ENCODE measurements at regions not wholly inside any gene's neighbourhood (a gene's known extent, or its start where the extent isn't known, plus 50 kb on each side); places are given as distances from the start of the nearest gene placed in this dataset.

- no peak for DNase-seq
These were observed 389.0 kb downstream of the RASEF start for GRCh38 chr9:82673919-82674318.

GRCh38 chr9:82675102-82675501 lies 387.8 kb downstream of the RASEF start:
- no peak for DNase-seq

GRCh38 chr9:82675605-82676004 lies 387.3 kb downstream of the RASEF start:
- DNase-seq: no peak

- DNase-seq: no peak
These were observed 385.9 kb downstream of the RASEF start for GRCh38 chr9:82677086-82677485.

GRCh38 chr9:82679472-82679871 lies 383.5 kb downstream of the RASEF start:
- DNase-seq: peak; percentile 9

DNA sequence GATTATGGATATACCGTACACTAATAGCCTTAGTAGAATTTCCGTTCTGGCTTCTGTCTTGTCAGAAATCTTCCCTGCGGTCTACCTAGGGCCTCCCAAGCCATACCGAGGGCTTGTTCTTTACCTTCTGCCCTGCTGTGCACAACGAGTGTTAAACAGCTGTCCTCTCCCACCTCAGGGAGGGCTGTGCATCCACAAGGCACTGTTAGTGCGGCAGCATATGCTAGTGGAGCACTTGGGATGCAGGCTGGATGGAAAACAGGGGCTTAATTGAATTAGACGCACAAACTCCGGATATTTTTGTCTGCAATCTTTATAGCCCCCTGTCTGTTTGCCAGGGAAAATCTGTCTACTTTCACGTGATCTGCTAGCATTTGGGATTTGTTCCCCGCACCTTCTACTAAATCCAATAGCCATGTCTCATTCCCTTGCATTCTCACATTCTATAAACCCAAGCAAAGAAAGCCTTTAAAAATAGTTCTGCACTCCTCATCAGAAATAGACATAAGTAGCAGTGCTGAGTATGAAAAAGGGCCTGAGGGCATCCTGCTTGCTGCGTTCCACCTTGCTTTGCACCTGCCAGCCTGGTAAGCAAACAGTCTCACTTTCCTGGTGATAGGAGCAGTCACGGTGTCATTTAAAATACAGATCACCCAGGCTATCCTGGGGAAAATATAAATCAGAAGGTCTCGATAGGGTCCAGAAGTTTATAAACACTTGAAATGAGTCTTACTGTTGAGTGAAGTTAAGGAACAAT lies 382.6 kb downstream of the RASEF start:
- DNase-seq: peak; percentile 59

- no peak for DNase-seq
These were observed 381.1 kb downstream of the RASEF start for GRCh38 chr9:82681809-82682208.

DNA sequence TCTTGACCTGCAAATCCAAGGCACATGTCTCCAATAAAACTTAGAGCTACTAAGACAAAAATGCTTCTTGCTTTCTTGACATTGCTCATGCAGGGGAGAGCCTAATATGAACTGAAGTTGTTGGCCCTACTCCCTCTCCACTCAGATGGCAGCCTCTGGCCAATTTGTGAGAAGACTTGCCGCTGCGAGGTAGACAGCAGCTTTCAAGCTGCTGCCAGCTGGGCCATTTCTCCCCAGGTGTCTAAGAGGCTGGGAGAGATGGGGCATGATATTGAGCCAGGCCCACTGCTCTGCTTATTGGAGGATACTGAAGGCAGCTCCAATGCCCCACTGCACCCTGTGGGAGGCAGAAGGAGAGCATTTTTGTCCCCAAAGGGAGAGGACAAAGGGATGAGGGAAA lies 380.5 kb downstream of the RASEF start:
- peak; percentile 22 for DNase-seq

DNA sequence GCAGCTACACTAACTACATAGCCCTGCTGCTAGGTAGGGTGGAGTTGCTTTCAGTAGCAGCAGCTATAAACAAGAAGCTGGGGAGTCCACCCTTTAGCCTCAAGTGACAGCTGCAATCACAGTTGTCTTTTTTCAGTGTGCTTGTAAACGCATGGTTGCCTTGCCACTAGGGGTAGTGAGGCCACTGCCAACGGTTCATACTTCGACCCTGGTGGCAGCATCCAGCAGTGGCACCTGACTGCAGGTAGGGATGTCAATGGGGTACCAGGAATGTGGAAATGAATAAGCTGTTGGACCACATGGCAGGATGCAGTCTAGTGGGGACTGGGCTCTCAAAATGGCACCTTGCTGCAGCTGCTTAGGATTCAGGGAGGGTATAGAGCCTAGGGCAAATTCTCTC lies 367.2 kb downstream of the RASEF start:
- DNase-seq: no peak

DNA sequence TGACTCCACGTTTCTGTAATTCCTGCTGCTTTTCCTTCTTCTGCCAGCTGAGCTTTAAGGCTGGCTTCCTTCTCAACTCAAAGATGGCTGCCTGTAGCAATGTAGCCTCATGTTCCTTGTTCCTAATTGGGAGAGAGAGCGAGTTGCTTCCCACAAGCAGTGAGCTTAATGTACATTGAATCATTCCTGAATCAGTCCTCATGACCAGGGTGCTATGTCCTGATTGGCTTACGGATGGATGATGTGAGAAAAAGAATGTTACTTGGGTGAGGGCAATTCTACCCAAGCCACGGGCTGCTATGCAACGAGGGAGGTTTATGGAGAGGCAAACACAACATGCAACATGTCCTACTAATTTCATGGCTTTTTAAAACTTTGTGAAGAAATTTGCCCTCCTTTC lies 356.2 kb downstream of the RASEF start:
- no peak for DNase-seq

GRCh38 chr9:82716821-82717220 lies 346.1 kb downstream of the RASEF start:
- DNase-seq: no peak

- no peak for DNase-seq
These were observed 342.4 kb downstream of the RASEF start for GRCh38 chr9:82720515-82720914.

DNA sequence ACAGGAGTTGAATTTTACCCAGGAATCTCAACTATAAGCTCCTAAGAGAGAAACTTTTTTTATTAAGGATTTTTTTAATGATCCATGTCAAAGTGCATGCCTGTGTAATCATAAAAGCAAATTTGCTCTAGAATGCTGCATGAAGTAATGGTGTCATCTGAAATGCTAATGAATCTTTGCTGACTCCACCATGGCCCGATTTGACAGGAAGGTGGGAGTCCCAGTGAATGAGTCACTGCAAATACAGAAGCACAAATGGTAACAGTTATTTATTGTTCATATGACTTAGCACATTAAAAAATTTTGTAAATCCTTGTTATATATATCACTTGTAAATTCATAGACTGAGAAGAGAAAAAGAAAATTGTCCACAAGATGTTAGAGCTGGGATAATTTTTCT lies 341.3 kb downstream of the RASEF start:
- no peak for DNase-seq

DNA sequence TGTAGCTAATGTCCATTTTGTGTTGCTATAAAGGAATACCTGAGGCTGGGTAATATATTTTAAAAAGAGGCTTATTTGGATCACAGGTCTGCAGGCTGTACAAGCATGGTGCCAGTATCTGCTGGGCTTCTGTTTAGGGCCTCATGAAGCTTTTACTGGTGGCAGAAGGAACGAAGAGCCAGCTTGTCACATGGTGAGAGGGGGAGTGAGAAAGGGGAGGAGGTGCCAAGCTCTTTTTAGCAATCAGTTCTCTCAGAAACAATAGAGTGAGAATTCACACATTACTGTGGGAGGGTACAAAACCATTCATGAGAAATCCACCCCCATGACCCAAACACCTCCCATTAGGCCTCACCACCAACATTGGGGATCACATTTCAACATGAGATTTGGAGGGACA lies 340.9 kb downstream of the RASEF start:
- DNase-seq: no peak

DNA sequence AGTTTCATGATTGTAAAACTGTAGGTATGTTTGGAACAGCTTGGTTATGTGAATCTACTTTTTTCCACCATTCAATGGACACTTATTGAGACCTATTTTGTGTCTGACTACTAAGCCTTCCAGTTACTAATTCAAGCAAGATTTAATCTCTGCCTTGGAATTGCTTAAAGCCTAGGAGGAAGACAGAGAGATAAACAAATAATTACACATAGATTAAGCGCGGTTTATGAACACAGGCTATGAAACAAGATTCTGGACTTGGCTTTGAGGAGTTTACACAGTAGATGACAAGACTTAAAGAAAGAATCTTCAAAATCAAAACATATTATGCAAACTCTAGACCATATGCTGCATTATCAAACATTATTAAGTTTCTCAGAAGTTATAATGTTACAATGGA lies 340.4 kb downstream of the RASEF start:
- DNase-seq: no peak

DNA sequence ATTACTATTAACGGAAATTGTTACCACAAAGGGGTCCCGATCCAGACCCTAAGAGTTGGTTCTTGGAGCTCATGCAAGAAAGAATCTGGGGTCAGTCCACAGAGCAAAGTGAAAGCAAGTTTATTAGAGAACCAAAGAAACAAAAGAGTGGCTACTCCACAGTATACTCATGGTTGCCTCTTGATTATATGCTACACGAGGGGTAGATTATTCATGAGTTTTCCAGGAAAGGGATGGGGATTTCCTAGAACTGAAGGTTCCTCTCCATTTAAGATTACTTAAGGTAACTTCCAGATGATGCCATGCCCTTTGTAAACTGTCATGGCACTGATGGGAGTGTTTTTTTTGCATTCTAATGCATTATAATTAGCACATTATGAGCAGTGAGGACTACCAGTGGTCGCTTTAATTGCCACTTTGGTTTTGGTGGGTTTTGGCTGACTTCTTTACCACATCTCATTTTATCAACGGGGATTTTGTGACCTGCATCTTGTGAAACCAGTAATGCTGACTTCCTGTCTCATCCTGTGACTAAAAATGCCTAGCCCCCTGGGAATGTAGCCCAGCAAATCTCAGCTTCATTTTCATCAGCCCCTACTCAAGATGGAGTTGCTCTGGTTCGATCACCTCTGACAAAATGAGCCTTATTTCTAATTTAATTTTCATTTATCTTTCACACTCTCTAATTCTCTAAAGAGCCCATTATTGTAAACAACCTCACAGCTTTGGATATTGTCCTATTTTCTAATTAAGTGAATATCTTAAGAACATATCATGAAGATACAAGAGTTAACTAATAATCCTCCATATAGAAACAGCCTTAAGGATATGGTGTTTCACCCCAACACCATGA lies 336.3 kb downstream of the RASEF start:
- DNase-seq: no peak

DNA sequence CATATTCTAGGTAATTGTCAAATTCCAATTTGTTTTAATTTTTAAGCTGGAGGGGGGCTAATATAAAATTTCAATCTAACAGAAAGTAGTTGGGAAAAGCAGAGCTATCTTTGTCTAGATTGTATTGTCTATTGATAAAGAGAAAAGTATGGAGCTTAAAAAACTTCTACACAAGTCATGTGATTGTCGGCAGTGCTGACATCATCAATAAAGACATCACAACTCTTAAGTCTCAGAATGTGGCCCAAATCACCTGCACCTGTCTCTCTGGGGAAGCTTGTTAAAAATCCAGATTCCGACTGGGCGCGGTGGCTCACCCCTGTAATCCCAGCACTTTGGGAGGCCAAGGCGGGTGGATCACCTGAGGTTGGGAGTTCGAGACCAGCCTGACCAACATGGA lies 333.8 kb downstream of the RASEF start:
- DNase-seq: no peak

- no peak for DNase-seq
These were observed 332.9 kb downstream of the RASEF start for GRCh38 chr9:82729991-82730589.

GRCh38 chr9:82732928-82733327 lies 330.0 kb downstream of the RASEF start:
- DNase-seq: no peak

- no peak for DNase-seq
These were observed 326.8 kb downstream of the RASEF start for GRCh38 chr9:82736126-82736525.

DNA sequence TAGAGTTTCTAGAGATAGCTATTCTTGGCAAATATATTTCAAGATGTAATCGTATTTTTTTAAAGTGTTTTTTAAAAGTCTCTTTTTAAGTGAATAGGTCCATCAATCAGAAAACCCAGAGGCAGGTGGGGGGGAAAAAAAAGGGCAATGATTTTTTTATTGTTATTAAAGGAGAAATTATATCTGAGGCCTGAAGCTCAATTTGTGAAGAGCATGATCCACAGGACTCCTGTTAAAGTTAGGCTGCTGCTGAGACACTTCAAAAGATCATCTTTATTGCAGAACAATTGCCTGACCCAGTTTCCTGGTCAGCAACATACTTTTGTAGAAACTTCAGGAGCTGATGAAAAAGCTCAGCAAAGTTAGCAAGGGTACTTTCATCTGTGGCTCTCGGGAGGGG lies 326.2 kb downstream of the RASEF start:
- DNase-seq: no peak

GRCh38 chr9:82745919-82746318 lies 317.0 kb downstream of the RASEF start:
- no peak for DNase-seq

DNA sequence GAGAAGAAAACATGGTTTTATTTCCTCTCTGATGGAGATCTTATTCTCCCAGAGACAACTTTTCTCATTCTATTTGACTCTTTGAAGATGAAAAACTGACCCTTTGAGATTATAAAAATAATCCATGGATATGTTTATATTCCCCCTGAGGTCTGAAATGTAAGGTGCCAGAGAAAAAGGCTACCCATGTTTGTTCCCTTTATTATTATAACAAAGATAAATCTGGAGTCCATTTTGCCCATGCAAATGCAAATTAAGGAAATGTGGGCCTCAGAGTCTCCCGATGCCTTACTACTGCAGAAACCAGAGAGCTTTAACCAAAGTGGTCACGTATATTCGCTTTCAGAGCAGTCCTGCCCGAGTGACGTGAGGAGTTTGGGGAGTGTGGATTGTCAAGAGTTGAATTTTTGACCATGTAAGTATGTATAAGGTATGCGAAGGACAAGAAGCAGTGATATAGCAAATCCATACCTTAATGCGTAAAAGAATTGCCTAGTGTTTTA lies 312.5 kb downstream of the RASEF start:
- no peak for DNase-seq

DNA sequence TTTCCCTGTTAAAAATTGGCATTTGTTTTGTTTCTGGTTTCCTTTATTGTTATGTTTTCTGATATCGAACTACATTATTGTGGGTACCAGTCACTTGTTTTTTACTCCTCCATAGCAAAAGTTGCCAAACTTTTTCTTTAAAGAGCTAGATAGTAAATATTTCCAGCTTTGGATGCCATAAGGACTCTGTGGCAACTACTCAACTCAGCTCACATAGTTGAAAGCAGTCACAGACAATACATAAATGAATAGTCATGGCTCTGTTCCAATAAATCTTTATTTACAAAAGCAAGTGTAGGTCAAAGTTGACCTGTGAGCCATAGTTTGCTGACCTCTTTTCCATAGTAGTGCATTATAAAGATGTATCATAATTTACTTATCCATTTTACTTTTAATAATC lies 305.0 kb downstream of the RASEF start:
- no peak for DNase-seq
